ENCODE measurements at regions not wholly inside any gene's neighbourhood (a gene's known extent, or its start where the extent isn't known, plus 50 kb on each side); places are given as distances from the start of the nearest gene placed in this dataset.

DNA sequence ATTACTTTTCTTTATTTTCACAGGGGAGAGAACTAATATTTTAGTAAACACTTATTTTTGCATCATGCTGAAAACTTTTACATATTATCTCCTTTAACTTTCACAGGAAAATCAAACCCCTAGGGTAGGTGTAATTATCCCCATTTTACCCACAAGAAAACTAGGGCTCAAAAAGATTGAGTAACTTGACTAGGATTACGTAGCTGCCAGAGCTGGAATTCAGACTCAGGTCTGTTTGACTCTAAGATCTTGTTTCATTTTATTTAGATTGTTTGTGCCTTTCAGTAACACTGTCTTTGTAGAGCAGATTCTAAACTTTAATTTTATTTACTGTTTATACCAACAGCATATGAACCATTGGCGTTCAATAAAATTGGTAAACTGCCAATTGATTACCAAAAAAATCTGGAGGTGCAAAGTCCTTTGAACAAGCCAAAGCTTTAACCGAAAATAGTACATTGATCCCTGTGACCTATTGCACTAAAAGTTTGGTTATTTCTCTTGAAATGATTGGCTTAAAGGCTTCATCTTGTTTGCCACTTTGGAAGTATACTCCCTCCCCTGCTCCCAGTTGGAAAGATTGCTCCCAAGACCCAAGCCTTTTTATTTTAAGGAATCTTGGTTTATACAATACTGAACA, 71.0 kb upstream of the WDR26 start:
- DNase-seq (ENCODE audit: low spot score) (no peak), ATAC-seq (ENCODE audit: insufficient number of reproducible peaks, low FRiP score, low read depth) (no peak)
- no peak overlapping the region for H3K27ac ChIP-seq
- H3K4me1 ChIP-seq (ENCODE audit: control insufficient read depth in 1 of 2, low read depth in 2 of 2) = peaks cover 21 to 25% of the 10 kb centered on the region in 2 donors
- H3K9me3 ChIP-seq = no peaks in the 10 kb centered on the region
- no peak overlapping the region for H3K4me3 ChIP-seq
- TF ChIP-seq, protein P1, sequence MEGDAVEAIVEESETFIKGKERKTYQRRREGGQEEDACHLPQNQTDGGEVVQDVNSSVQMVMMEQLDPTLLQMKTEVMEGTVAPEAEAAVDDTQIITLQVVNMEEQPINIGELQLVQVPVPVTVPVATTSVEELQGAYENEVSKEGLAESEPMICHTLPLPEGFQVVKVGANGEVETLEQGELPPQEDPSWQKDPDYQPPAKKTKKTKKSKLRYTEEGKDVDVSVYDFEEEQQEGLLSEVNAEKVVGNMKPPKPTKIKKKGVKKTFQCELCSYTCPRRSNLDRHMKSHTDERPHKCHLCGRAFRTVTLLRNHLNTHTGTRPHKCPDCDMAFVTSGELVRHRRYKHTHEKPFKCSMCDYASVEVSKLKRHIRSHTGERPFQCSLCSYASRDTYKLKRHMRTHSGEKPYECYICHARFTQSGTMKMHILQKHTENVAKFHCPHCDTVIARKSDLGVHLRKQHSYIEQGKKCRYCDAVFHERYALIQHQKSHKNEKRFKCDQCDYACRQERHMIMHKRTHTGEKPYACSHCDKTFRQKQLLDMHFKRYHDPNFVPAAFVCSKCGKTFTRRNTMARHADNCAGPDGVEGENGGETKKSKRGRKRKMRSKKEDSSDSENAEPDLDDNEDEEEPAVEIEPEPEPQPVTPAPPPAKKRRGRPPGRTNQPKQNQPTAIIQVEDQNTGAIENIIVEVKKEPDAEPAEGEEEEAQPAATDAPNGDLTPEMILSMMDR (IDR thresholded peaks at IDR 0.05) = no peak
- H3K36me3 ChIP-seq = no peaks in the 10 kb centered on the region
- no peaks in the 10 kb centered on the region for H3K27me3 ChIP-seq (replicated peaks; ENCODE audit: insufficient read depth)

DNA sequence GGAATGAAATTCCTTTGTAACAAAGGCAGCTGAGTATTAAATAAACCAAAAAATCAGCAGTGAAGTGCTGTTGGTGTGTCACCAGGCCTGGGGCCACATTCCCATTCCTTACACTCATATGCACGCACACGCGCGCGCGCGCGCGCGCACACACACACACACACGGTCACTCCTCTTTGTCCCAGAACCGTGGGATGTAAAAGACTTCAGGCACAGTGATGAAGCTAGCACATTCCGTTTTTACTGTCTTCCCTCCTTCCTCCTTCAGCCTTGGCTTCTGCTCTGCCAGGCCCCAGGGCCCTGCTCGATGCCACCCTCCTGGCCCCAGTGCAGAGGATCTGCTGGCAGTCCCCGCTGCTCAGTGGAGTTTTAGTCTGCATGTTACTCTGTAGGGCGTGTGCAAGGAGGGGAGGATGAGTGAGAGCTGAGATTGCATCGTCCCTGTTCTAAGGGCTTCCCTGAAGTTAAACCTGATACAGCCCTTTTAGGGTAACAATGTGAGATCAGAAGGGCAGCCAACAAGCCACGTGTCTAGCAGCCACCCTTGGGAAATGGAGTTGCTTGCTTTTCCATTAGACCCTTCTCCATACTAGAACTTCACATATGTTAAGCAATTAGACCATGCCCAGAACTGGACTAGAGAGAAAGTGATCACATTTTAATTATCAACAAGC, 71.7 kb upstream of the WDR26 start:
- H3K4me1 ChIP-seq (ENCODE audit: control insufficient read depth in 1 of 2, low read depth in 2 of 2) = peaks cover 21 to 25% of the 10 kb centered on the region in 2 donors
- TF ChIP-seq, protein P1 (IDR thresholded peaks at IDR 0.05) = no peak
- H3K27me3 ChIP-seq (replicated peaks; ENCODE audit: insufficient read depth) = no peaks in the 10 kb centered on the region
- H3K27ac ChIP-seq = no peak overlapping the region
- no peak for DNase-seq (ENCODE audit: low spot score)
- no peaks in the 10 kb centered on the region for H3K9me3 ChIP-seq
- ATAC-seq (ENCODE audit: insufficient number of reproducible peaks, low FRiP score, low read depth) = no peak
- H3K4me3 ChIP-seq = no peak overlapping the region
- no peaks in the 10 kb centered on the region for H3K36me3 ChIP-seq

DNA sequence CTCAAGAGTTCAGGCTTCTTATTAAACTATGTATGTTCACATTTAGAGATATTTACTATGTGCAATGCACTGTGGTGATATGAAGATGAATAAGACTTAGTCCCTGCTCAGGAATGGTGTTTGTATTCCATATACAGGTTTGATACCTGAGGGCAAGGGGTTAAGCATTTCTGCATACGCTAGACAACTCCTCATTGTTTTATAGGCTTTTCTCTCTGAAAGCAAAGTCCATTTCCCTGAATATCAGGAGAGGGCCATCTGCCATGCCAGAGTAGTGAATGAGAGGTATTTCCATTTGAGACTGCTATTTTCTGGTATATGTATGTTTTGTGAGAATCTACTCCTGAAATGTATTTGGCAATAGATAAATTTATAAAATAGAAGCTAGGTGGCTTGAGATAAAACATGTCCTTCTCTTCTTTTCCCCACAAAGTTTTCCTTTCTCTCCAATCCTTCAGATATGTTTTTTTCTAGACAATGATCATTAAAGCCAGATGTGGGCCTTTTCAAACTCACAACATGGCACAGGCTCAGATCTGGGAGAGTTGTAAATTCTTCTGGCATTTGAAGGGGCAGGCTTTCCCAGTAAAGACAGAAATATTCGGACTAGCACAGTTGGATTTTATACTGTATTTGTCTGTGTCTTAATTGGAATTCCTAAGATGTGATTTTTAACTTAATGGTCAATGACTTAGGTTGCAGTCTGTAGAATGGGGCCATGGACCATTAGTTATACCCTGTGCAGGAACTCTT, 73.3 kb upstream of the WDR26 start:
- TF ChIP-seq, protein P1 (IDR thresholded peaks at IDR 0.05) = no peak
- no peaks in the 10 kb centered on the region for H3K27me3 ChIP-seq (replicated peaks; ENCODE audit: insufficient read depth)
- DNase-seq (ENCODE audit: low spot score) (no peak), ATAC-seq (ENCODE audit: insufficient number of reproducible peaks, low FRiP score, low read depth) (no peak)
- no peaks in the 10 kb centered on the region for H3K36me3 ChIP-seq
- H3K4me1 ChIP-seq (ENCODE audit: control insufficient read depth in 1 of 2, low read depth in 2 of 2) = peaks cover 14 to 16% of the 10 kb centered on the region in 2 donors
- H3K9me3 ChIP-seq = no peaks in the 10 kb centered on the region
- H3K4me3 ChIP-seq = no peak overlapping the region
- H3K27ac ChIP-seq = no peak overlapping the region

DNA sequence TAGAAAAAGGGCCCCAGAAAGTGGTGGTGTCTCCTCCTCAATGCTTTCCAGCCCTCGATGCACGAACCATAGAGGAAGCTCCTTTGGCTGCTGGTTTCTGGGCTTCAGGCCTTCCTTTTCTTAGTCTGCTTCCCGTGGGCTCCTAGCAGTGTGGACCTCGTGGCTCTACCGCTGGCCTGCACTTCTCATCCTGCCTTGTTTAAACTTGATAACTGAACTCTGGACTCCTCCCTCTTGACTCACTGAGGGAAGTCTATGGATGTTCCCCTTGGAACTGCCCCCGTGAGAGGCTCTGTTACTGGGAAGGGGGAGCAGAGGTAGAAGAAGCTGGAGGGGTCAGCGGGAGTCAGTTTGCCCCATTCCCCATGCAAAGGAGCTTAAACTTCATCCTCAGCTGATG, 75.3 kb upstream of the WDR26 start:
- Histone ChIP-seq H3K36me3 (no peaks in the 10 kb centered on the region), H3K4me3 (no peak overlapping the region), H3K4me1 (ENCODE audit: control insufficient read depth in 1 of 2, low read depth in 2 of 2) (no peaks in the 10 kb centered on the region), H3K27me3 (replicated peaks; ENCODE audit: insufficient read depth) (no peaks in the 10 kb centered on the region), H3K9me3 (no peaks in the 10 kb centered on the region), H3K27ac (no peak overlapping the region)
- DNase-seq (ENCODE audit: low spot score) (no peak), ATAC-seq (ENCODE audit: insufficient number of reproducible peaks, low FRiP score, low read depth) (no peak)
- TF ChIP-seq, protein P1 (IDR thresholded peaks at IDR 0.05) = no peak
